Spleen (tissue), 11 donors: ENCODE measurements at regions not wholly inside any gene's neighbourhood (a gene's known extent, or its start where the extent isn't known, plus 50 kb on each side); places are given as distances from the start of the nearest gene placed in this dataset.
A peak's percentile ranks its signal among the peaks of the same experiment; 100 is the strongest.

Source experiments
- DNase-seq: peaks from one replicate; pipeline ENCODE4 v3.0.0-alpha.2; 2020
- H3K27ac ChIP-seq, 8 donors: fragments of 200-600 bp; sonication (generic) in 7 of 8; 1 replicate in 4 of 8; 2 replicates in 4 of 8; pipeline versions ENCODE4 v1.5.0 to v1.8.0; 2016 to 2021; ENCODE audit warnings: inconsistent platforms in 4 of 8, mild to moderate bottlenecking in 4 of 8, moderate library complexity in 1 of 8
- H3K27me3 ChIP-seq, 7 donors: fragments of 200-600 bp; sonication (generic) in 6 of 7; replicated peaks in 1 of 7; 1 replicate in 4 of 7; 2 replicates in 3 of 7; pipeline versions ENCODE4 v1.5.0 to v1.8.0; 2016 to 2021; ENCODE audit warnings: inconsistent platforms in 3 of 7, mild to moderate bottlenecking in 1 of 7
- H3K36me3 ChIP-seq, 6 donors: fragments of 200-600 bp; sonication (generic) in 5 of 6; 1 replicate in 4 of 6; 2 replicates in 2 of 6; pipeline versions ENCODE4 v1.5.0 to v1.8.0; 2016 to 2021; ENCODE audit warnings: inconsistent platforms in 2 of 6
- H3K4me1 ChIP-seq, 6 donors: fragments of 200-600 bp; sonication (generic) in 5 of 6; 1 replicate in 3 of 6; 2 replicates in 3 of 6; pipeline versions ENCODE4 v1.5.0 to v1.8.0; 2016 to 2021; ENCODE audit warnings: inconsistent platforms in 3 of 6
- H3K4me3 ChIP-seq, 8 donors: fragments of 200-600 bp; sonication (generic) in 7 of 8; 1 replicate in 4 of 8; 2 replicates in 4 of 8; pipeline versions ENCODE4 v1.5.0 to v1.8.0; 2016 to 2021; ENCODE audit warnings: inconsistent platforms in 4 of 8, mild to moderate bottlenecking in 4 of 8, moderate library complexity in 2 of 8
- H3K9me3 ChIP-seq, 8 donors: fragments of 200-600 bp; sonication (generic) in 7 of 8; 1 replicate in 4 of 8; 2 replicates in 4 of 8; pipeline versions ENCODE4 v1.5.0 to v1.8.0; 2016 to 2021; ENCODE audit warnings: inconsistent platforms in 4 of 8
- POLR2A ChIP-seq, 3 donors: fragments of 450-650 bp; IDR thresholded peaks; one replicate each; pipeline ENCODE4 v1.5.1; 2017; ENCODE audit warnings: antibody characterized with exemption in 3 of 3, mild to moderate bottlenecking in 1 of 3
- POLR2AphosphoS5 ChIP-seq, 3 donors: sonication (generic); formaldehyde crosslinking; IDR thresholded peaks; one replicate each; pipeline ENCODE4 v1.5.1; 2017; ENCODE audit warnings: antibody characterized with exemption in 3 of 3
- WGBS, 5 donors: extraction: QIAGEN DNeasy Blood & Tissue Kit in 3 of 5; methylation state at CpG; one replicate each; pipeline versions ENCODE4 v1.1.5 to v1.1.7; 2013 to 2018; 5-methylcytosine and 5-hydroxymethylcytosine counted together
- intact Hi-C: fragments of 100-400 bp; cut with DNase I; formaldehyde crosslinking; loops from one replicate; pipeline ENCODE4 v1.15.0; 2023; ENCODE audit warnings: low total_unique reads
- TF ChIP-seq, protein P1 (sequence below), 11 experiments: fragments of 200-600 bp in 7 of 11; fragments of 450-650 bp in 4 of 11; sonication (generic) in 4 of 11; IDR thresholded peaks in 8 of 11; conservative IDR thresholded peaks in 3 of 11; 1 replicate in 7 of 11; 2 replicates in 4 of 11; pipeline versions ENCODE4 v1.4.0 to v1.8.0; 2016 to 2021; ENCODE audit warnings: antibody characterized with exemption in 11 of 11, inconsistent platforms in 4 of 11, mild to moderate bottlenecking in 1 of 11
- donor health status: healthy with polysubstance abuse.
- donor health status: DM: no; HTN: no; CAD: no; lungs with moderate emphysema.
- donor health status: DM: no; HTN: no; CAD: no.
- donor health status: Bipolar disorder and iron deficiency.
- donor health status: healthy.
- donor health status: DM: no; HTN: no; CAD: no.
- donor health status: DM: yes; HTN: yes; CAD: no.

DNA sequence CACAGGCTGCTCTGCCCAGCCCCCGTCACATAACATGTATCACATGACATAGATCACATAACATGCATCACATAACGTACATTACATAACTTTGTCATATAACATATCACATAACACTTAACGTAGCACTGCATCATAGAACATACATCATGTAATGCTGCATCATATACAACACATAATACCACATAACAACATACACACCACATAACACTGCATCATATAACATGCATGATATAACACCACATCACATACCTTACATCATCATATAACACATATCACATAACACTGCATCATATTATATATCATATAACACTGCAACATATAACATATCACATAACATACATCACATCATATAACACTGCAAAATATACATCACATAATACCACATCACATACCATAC is 83.8 kb downstream of the AXIN2 start:
- TF ChIP-seq POLR2A (IDR thresholded peaks at IDR 0.05) = no peak
- TF ChIP-seq POLR2AphosphoS5 (IDR thresholded peaks at IDR 0.05) = no peak
- TF ChIP-seq, protein P1, sequence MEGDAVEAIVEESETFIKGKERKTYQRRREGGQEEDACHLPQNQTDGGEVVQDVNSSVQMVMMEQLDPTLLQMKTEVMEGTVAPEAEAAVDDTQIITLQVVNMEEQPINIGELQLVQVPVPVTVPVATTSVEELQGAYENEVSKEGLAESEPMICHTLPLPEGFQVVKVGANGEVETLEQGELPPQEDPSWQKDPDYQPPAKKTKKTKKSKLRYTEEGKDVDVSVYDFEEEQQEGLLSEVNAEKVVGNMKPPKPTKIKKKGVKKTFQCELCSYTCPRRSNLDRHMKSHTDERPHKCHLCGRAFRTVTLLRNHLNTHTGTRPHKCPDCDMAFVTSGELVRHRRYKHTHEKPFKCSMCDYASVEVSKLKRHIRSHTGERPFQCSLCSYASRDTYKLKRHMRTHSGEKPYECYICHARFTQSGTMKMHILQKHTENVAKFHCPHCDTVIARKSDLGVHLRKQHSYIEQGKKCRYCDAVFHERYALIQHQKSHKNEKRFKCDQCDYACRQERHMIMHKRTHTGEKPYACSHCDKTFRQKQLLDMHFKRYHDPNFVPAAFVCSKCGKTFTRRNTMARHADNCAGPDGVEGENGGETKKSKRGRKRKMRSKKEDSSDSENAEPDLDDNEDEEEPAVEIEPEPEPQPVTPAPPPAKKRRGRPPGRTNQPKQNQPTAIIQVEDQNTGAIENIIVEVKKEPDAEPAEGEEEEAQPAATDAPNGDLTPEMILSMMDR (IDR thresholded peaks at IDR 0.05 in 8 of 11, conservative IDR thresholded peaks at IDR 0.05 in 3 of 11) = no peak
- H3K27ac ChIP-seq = no peak overlapping the region
- H3K9me3 ChIP-seq = no peaks in the 10 kb centered on the region
- no peaks in the 10 kb centered on the region for H3K4me1 ChIP-seq
- no peaks in the 10 kb centered on the region for H3K36me3 ChIP-seq
- no peak overlapping the region for H3K4me3 ChIP-seq
- intact Hi-C loops = no loop called here
- peaks cover 0 to 8% (median 0%) of the 10 kb centered on the region in 7 donors for H3K27me3 ChIP-seq
- DNase-seq = no peak
- 86 to 95% (median 94%) methylated on average over 3 of the region's 3 CpGs for WGBS, 5 donors

DNA sequence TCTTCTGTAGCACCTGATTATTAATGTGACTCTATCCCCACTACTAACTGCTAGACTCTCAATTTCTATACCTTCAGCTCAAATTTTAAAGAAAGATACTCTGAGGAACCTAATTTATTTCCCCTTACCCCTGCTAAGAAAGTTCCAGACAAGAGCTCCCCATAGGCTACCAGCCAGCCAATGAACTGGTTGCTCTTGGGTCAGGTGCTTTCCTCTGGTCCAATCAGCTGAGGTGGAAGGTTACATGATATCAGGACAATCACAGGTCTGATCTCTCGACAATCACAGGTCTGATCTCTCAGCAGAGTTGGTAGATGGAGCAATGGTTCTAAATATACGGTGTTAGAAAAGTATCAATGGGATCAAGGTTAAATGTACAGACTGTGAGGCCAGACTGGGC is 86.8 kb downstream of the AXIN2 start:
- peaks cover 0 to 21% (median 0%) of the 10 kb centered on the region in 7 donors for H3K27me3 ChIP-seq
- no peaks in the 10 kb centered on the region for H3K9me3 ChIP-seq
- H3K4me3 ChIP-seq = no peak overlapping the region
- intact Hi-C loops = no loop called here
- H3K27ac ChIP-seq = no peak overlapping the region
- no peaks in the 10 kb centered on the region for H3K4me1 ChIP-seq
- no peaks in the 10 kb centered on the region for H3K36me3 ChIP-seq
- TF ChIP-seq, protein P1 (IDR thresholded peaks at IDR 0.05 in 8 of 11, conservative IDR thresholded peaks at IDR 0.05 in 3 of 11) = no peak
- TF ChIP-seq POLR2A (IDR thresholded peaks at IDR 0.05) (no peak), POLR2AphosphoS5 (IDR thresholded peaks at IDR 0.05) (no peak)
- DNase-seq = no peak
- 88 to 94% (median 88%) methylated on average over 2 of the region's 2 CpGs for WGBS, 5 donors

DNA sequence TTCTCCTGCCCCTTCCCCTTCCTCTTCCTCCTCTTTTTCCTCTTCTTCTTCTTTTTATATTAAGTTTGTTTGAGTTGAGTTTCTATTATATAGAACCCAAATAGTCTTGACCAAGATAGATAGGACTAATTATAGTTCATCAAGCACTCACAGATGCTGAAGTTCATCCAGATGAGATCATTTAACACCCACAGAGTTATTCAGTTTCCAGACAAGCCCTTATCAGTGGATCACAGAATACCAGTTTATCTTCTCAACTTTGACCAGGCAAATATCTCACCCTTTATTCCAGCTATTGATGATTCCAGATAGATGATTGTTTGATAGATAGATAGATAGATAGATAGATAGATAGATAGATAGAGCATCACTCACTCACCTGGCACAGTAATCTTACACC is 87.5 kb downstream of the AXIN2 start:
- intact Hi-C loops = no loop called here
- H3K27me3 ChIP-seq = peaks cover 0 to 21% (median 0%) of the 10 kb centered on the region in 7 donors
- H3K4me1 ChIP-seq = no peaks in the 10 kb centered on the region
- DNase-seq = no peak
- TF ChIP-seq, protein P1 (IDR thresholded peaks at IDR 0.05 in 8 of 11, conservative IDR thresholded peaks at IDR 0.05 in 3 of 11) = no peak
- TF ChIP-seq POLR2AphosphoS5 (IDR thresholded peaks at IDR 0.05) (no peak), POLR2A (IDR thresholded peaks at IDR 0.05) (no peak)
- H3K27ac ChIP-seq = no peak overlapping the region
- no peak overlapping the region for H3K4me3 ChIP-seq
- H3K9me3 ChIP-seq = no peaks in the 10 kb centered on the region
- no peaks in the 10 kb centered on the region for H3K36me3 ChIP-seq

DNA sequence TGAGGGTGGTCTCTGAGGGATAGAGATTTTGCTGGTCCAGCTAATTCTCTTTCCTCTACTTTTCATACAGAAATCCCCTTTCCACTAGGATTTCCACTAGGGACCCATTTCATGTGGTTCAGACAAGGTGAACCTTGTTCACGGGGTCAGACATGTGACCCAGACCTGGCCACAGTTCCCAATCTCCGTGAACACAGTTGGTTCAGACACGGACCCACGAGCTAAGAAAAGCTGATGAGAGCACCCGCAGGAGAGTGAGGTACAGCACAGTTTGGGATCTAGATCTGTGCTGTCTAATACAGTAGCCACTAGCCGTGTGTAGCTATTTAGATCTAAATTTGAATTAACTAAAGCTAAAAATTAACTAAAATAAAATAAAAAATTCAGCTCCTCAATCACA is 88.1 kb downstream of the AXIN2 start:
- TF ChIP-seq POLR2AphosphoS5 (IDR thresholded peaks at IDR 0.05) = no peak
- no peak for TF ChIP-seq POLR2A (IDR thresholded peaks at IDR 0.05)
- TF ChIP-seq, protein P1 (IDR thresholded peaks at IDR 0.05 in 8 of 11, conservative IDR thresholded peaks at IDR 0.05 in 3 of 11) = no peak
- H3K36me3 ChIP-seq = no peaks in the 10 kb centered on the region
- intact Hi-C loops = no loop called here
- H3K4me3 ChIP-seq = no peak overlapping the region
- H3K27ac ChIP-seq = peak overlapping the region in 3 of 8 donors; percentile 10 to 37 (median 13)
- no peak for DNase-seq
- H3K9me3 ChIP-seq = no peaks in the 10 kb centered on the region
- no peaks in the 10 kb centered on the region for H3K4me1 ChIP-seq
- WGBS, 5 donors = 81 to 91% (median 87%) methylated on average over 6 of the region's 6 CpGs
- H3K27me3 ChIP-seq = peaks cover 0 to 21% (median 0%) of the 10 kb centered on the region in 7 donors
